M059J (cell line): ENCODE measurements at regions not wholly inside any gene's neighbourhood (a gene's known extent, or its start where the extent isn't known, plus 50 kb on each side); places are given as distances from the start of the nearest gene placed in this dataset.

Experiments used
- DNase-seq: peaks from one replicate; pipeline ENCODE4 v3.0.0-alpha.2; 2012; ENCODE audit warnings: low read depth

GRCh38 chr11:27287205-27287604, 75.8 kb downstream of the CCDC34 start:
- peak; percentile 21 for DNase-seq

GRCh38 chr11:27285761-27286160, 77.3 kb downstream of the CCDC34 start:
- DNase-seq: peak; percentile 83

GRCh38 chr11:27282806-27283205, 80.2 kb downstream of the CCDC34 start:
- peak; percentile 93 for DNase-seq

- peak; percentile 94 for DNase-seq
These were observed 81.0 kb downstream of the CCDC34 start for GRCh38 chr11:27281740-27282590.

GRCh38 chr11:27281276-27281675, 81.7 kb downstream of the CCDC34 start:
- peak; percentile 22 for DNase-seq

GRCh38 chr11:27280140-27280539, 82.9 kb downstream of the CCDC34 start:
- no peak for DNase-seq

GRCh38 chr11:27279460-27279859, 83.6 kb downstream of the CCDC34 start:
- DNase-seq: no peak

- DNase-seq: no peak
These were observed 85.2 kb downstream of the CCDC34 start for GRCh38 chr11:27277843-27278242.

- no peak for DNase-seq
These were observed 86.9 kb downstream of the CCDC34 start for GRCh38 chr11:27276141-27276540.

GRCh38 chr11:27274854-27275395, 88.1 kb downstream of the CCDC34 start:
- DNase-seq: no peak

GRCh38 chr11:27266125-27266524, 96.9 kb downstream of the CCDC34 start:
- no peak for DNase-seq

- no peak for DNase-seq
These were observed 99.0 kb downstream of the CCDC34 start for GRCh38 chr11:27263986-27264385.

- DNase-seq: no peak
These were observed 100.0 kb downstream of the CCDC34 start for GRCh38 chr11:27263046-27263445.

GRCh38 chr11:27255447-27255828, 107.6 kb downstream of the CCDC34 start:
- DNase-seq: peak; percentile 20

- peak; percentile 23 for DNase-seq
These were observed 108.1 kb downstream of the CCDC34 start for GRCh38 chr11:27254744-27255446.

- no peak for DNase-seq
These were observed 109.8 kb downstream of the CCDC34 start for GRCh38 chr11:27253224-27253623.

- no peak for DNase-seq
These were observed 111.9 kb downstream of the CCDC34 start for GRCh38 chr11:27250867-27251665.

GRCh38 chr11:27248576-27249509, 114.2 kb downstream of the CCDC34 start:
- DNase-seq: no peak

- DNase-seq: no peak
These were observed 115.4 kb downstream of the CCDC34 start for GRCh38 chr11:27247660-27248059.

- no peak for DNase-seq
These were observed 116.1 kb downstream of the CCDC34 start for GRCh38 chr11:27246925-27247324.

- DNase-seq: no peak
These were observed 118.1 kb downstream of the CCDC34 start for GRCh38 chr11:27244900-27245299.
